Left lung (tissue), 4 donors: ENCODE measurements at regions not wholly inside any gene's neighbourhood (a gene's known extent, or its start where the extent isn't known, plus 50 kb on each side); places are given as distances from the start of the nearest gene placed in this dataset.

Experiments used
- ATAC-seq: fragments of 200-7000 bp; cut with Tn5 transposase; one replicate; pipeline ENCODE4 v1.9.1; 2020; ENCODE audit warnings: moderate library complexity
- DNase-seq, 4 donors: peaks; one replicate each; pipeline ENCODE4 v3.0.0-alpha.2; 2013 to 2020
- H3K27ac ChIP-seq, 2 donors: fragments of 200-600 bp; sonication (generic) in 1 of 2; one replicate each; pipeline versions ENCODE4 v1.5.0 to v1.8.0; 2020 to 2021
- H3K27me3 ChIP-seq, 2 donors: fragments of 200-600 bp; sonication (generic) in 1 of 2; one replicate each; pipeline versions ENCODE4 v1.5.0 to v1.8.0; 2020 to 2021
- H3K36me3 ChIP-seq, 2 donors: fragments of 200-600 bp; sonication (generic) in 1 of 2; one replicate each; pipeline versions ENCODE4 v1.5.0 to v1.8.0; 2020 to 2021
- H3K4me1 ChIP-seq, 2 donors: fragments of 200-600 bp; one replicate each; pipeline ENCODE4 v1.8.0; 2021
- H3K4me3 ChIP-seq, 2 donors: fragments of 200-600 bp; sonication (generic) in 1 of 2; one replicate each; pipeline versions ENCODE4 v1.5.0 to v1.8.0; 2020 to 2021; ENCODE audit warnings: mild to moderate bottlenecking in 1 of 2
- H3K9me3 ChIP-seq, 2 donors: fragments of 200-600 bp; sonication (generic) in 1 of 2; one replicate each; pipeline versions ENCODE4 v1.5.0 to v1.8.0; 2020 to 2021
- CTCF ChIP-seq, 2 donors: fragments of 200-600 bp; sonication (generic) in 1 of 2; IDR thresholded peaks; one replicate each; pipeline versions ENCODE4 v1.5.0 to v1.8.0; 2021; ENCODE audit warnings: antibody characterized with exemption in 2 of 2
- intact Hi-C, 2 donors: fragments of 100-400 bp; cut with DNase I; formaldehyde crosslinking; loops; one replicate each; pipeline versions ENCODE4 v1.11.2 to v1.14.2; 2022
- donor health status: DM: no; HTN: yes; CAD: no.
- donor health status: DM: no; HTN: no; CAD: no.

- Histone ChIP-seq H3K27me3 (no peaks in the 10 kb centered on the region), H3K9me3 (no peaks in the 10 kb centered on the region), H3K27ac (no peak overlapping the region), H3K4me3 (no peak overlapping the region), H3K36me3 (no peaks in the 10 kb centered on the region), H3K4me1 (no peaks in the 10 kb centered on the region)
- DNase-seq (no peak), ATAC-seq (no peak)
- TF ChIP-seq CTCF (IDR thresholded peaks at IDR 0.05), result no peak
- intact Hi-C loops, result no loop called here
These were observed 342.6 kb upstream of the ZFHX3 start for GRCh38 chr16:73390491-73390890.

GRCh38 chr16:73389085-73389484 is 341.2 kb upstream of the ZFHX3 start:
- TF ChIP-seq CTCF (IDR thresholded peaks at IDR 0.05), result no peak
- DNase-seq (no peak), ATAC-seq (no peak)
- Histone ChIP-seq H3K27ac (no peak overlapping the region), H3K36me3 (no peaks in the 10 kb centered on the region), H3K9me3 (no peaks in the 10 kb centered on the region), H3K27me3 (no peaks in the 10 kb centered on the region), H3K4me1 (no peaks in the 10 kb centered on the region), H3K4me3 (no peak overlapping the region)
- intact Hi-C loops, result no loop called here

GRCh38 chr16:73387979-73388378 is 340.1 kb upstream of the ZFHX3 start:
- H3K27me3 ChIP-seq, result no peaks in the 10 kb centered on the region
- H3K4me1 ChIP-seq, result no peaks in the 10 kb centered on the region
- ATAC-seq (no peak), DNase-seq (no peak)
- no peak overlapping the region for H3K4me3 ChIP-seq
- no peak overlapping the region for H3K27ac ChIP-seq
- no peak for TF ChIP-seq CTCF (IDR thresholded peaks at IDR 0.05)
- no peaks in the 10 kb centered on the region for H3K9me3 ChIP-seq
- intact Hi-C loops, result no loop called here
- no peaks in the 10 kb centered on the region for H3K36me3 ChIP-seq

- no peak for TF ChIP-seq CTCF (IDR thresholded peaks at IDR 0.05)
- Histone ChIP-seq H3K4me3 (no peak overlapping the region), H3K4me1 (no peaks in the 10 kb centered on the region), H3K27me3 (no peaks in the 10 kb centered on the region), H3K9me3 (no peaks in the 10 kb centered on the region), H3K36me3 (no peaks in the 10 kb centered on the region), H3K27ac (no peak overlapping the region)
- no peak for DNase-seq
- no peak for ATAC-seq
- intact Hi-C loops, result no loop called here
These were observed 337.8 kb upstream of the ZFHX3 start for GRCh38 chr16:73385696-73386095.

- H3K9me3 ChIP-seq, result no peaks in the 10 kb centered on the region
- no peak overlapping the region for H3K4me3 ChIP-seq
- no peak overlapping the region for H3K27ac ChIP-seq
- no peaks in the 10 kb centered on the region for H3K36me3 ChIP-seq
- no peak for TF ChIP-seq CTCF (IDR thresholded peaks at IDR 0.05)
- ATAC-seq (no peak), DNase-seq (no peak)
- H3K4me1 ChIP-seq, result no peaks in the 10 kb centered on the region
- intact Hi-C loops, result no loop called here
- no peaks in the 10 kb centered on the region for H3K27me3 ChIP-seq
These were observed 336.7 kb upstream of the ZFHX3 start for GRCh38 chr16:73384506-73385089.
